ENCODE measurements at regions not wholly inside any gene's neighbourhood (a gene's known extent, or its start where the extent isn't known, plus 50 kb on each side); places are given as distances from the start of the nearest gene placed in this dataset.

GRCh38 chr9:99592834-99593574 is 228.7 kb upstream of the NR4A3 start:
- DNase-seq = no peak

- no peak for DNase-seq
Measured at GRCh38 chr9:99593610-99594009, 228.1 kb upstream of the NR4A3 start.

GRCh38 chr9:99594056-99594780 is 227.5 kb upstream of the NR4A3 start:
- no peak for DNase-seq

- no peak for DNase-seq
Measured at GRCh38 chr9:99595796-99596195, 225.9 kb upstream of the NR4A3 start.

DNA sequence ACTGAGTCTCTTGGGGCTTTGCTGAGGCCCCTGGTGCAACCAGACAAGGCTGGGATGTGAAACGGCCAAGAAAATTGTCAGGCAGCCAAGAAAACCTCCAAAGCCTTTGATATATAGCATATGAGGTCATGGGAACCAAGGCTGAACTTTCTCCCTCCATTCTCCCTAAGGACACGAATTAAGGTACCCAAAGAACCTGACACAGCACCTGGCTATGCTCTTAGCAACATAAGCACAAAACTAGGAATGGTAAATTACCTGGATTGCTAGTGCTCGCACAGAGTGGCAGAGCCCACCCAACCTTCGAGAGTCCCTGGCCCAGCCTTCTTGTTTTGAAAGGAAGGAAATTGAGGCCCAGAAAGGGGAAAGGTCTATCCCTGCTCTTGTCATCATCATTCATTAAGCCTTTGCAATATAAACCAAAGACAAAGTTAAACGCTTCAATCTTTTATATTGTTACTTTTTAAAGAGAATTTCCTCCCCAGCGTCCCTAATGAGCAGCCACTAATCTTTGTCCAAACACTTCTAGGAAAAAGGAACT is 220.0 kb upstream of the NR4A3 start:
- DNase-seq = no peak

- no peak for DNase-seq
Measured at GRCh38 chr9:99602854-99603253, 218.8 kb upstream of the NR4A3 start.

DNA sequence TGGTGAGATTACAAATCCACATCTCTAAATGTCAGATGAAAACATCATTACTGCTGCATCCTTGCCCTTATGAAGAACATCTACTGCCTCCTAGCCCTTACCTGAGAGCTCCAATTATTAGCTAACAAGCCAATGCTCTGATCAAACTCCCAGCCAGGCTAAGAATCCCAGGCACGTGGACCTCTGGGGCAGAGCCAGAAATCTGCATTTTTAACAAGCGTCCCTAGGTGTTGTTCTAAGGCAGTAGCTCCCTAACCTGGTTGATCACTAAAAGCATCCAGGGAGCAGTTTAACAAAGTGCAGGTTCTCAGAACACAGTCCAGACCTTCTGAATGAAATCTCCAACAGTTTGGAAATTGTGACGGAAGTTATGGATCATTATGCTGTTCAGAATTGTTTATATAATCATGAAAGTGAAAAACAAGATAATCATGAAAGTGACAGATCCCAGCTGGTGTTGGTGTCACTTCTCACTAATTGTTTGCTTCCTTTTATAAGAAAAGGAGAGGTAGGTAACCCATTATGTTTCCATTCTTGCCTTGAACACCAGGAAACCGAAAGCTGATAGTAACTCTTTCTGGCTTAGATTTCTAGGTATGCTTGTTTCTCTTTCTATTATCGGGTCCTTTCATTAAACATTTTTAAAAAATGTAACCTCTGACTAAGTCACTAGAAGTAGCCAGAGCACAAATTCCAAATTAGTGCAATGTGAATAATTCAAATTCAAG is 216.5 kb upstream of the NR4A3 start:
- no peak for DNase-seq

GRCh38 chr9:99606296-99606695 is 215.4 kb upstream of the NR4A3 start:
- DNase-seq = no peak

DNA sequence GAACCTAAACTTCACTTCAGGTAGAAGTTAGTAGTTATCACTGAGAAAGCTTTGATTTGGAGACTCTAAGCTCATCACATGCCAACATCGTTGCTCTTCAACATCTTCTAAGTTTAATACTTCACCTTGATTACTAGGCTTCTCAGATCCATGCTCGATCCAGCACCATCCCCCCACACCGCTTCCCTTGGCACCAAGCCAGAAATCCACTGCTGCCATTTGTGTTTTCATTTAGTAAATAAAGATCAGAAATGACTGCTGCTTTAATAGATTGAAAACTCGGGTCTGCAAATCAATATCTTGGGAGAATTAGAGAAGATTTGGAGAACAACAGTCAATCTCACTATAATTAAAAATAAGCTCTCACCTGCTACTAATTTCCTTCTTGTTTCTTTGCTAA is 214.7 kb upstream of the NR4A3 start:
- DNase-seq = no peak

GRCh38 chr9:99607842-99608448 is 213.7 kb upstream of the NR4A3 start:
- DNase-seq = no peak

- no peak for DNase-seq
Measured at GRCh38 chr9:99614341-99614740, 207.3 kb upstream of the NR4A3 start.

GRCh38 chr9:99621040-99621439 is 200.6 kb upstream of the NR4A3 start:
- no peak for DNase-seq

- DNase-seq = no peak
Measured at GRCh38 chr9:99622679-99623078, 199.0 kb upstream of the NR4A3 start.

DNA sequence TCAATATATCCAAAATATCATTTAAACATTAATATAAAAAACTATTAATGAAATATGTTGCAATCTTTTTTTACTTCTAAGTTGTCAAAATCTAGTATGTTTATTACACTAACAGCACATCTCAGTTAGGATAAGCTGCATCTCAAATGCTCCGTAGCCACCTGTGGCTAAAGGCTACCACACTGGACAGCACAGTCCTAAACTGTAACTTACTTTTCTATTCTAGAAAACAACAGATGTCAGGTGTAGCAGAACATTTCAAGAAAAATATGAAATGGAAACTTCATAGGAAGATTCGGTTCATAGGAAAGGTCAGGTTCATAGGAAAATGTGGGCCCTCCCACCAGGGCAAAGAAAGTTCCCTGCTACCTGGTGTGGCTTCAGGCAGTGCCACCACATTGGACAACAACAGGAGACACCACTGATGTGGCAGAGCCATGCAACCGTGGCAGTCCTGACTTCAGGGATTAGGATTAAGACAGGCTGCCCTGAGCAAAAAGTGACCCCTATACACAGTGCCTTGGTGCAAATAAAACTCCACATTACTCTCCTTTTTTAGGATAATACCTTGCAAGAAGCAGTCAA is 197.8 kb upstream of the NR4A3 start:
- DNase-seq = no peak

DNA sequence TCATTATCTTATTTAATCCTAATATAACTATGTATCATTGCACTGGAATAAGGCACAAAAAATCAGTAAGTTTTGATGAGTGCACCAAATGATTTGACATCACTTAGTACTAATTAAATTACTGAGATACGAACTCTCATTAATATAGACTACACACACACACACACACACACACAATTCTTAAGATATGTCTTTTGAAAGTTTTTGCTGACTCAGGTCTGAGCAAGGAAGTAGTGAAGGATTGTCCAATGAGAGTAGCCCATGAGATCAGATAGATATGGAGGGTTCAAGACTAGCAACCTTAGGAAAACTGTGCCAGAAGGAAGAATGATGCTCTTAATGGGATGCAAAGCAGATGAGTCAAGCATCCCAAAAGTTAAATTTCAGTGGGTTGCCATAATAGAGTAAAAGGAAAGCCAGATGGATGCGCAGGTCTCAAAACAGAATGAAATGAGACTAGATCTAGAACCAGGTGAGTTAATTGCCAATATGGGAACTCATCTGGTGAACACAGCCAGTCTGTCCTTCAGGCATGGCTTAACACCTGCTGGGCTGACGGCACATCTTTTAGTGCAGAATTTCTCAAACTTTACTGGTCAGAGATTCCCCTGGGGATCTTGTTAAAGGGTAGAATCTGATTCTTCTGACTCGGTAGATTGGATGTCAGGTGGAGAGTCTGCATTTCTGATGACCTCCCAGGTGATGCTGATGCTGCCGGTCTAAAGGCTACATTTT is 197.0 kb upstream of the NR4A3 start:
- DNase-seq = no peak

- DNase-seq = no peak
Measured at GRCh38 chr9:99626426-99626825, 195.3 kb upstream of the NR4A3 start.

GRCh38 chr9:99628285-99628684 is 193.4 kb upstream of the NR4A3 start:
- DNase-seq = no peak

- no peak for DNase-seq
Measured at GRCh38 chr9:99628849-99629620, 192.7 kb upstream of the NR4A3 start.

DNA sequence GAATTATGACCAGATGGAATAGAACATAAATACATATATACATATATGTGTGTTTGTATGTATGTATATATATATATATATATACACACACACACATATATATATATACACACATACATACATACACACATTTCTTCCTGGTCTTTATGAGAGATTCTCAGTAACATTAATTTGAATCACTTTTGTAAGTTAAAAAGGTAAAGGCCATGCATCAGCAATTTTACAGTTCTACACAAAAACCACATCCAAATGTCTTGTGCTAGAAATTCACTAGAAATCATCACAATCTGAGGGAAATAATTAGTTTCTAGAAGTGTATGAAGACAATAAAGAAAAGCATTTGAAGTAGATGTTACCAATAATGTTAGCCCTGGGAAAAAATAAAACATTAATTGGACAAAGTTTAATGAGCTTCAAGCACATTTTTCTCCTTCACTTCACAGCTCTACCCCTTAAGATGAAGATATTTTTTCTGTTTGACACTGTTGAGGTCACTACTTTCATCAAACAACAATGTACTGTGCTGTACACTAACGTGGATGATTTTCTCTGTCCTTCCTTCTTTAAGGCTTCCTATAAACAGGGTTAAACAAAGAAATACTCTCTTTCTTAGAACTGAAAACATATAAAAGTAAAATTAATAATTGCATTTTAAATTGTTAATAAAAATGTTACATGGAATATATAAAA is 189.2 kb upstream of the NR4A3 start:
- no peak for DNase-seq

- DNase-seq = no peak
Measured at GRCh38 chr9:99633265-99633664, 188.4 kb upstream of the NR4A3 start.

Data from occipital lobe (tissue), 1 donor.